H9 (cell line): ENCODE measurements at regions not wholly inside any gene's neighbourhood (a gene's known extent, or its start where the extent isn't known, plus 50 kb on each side); places are given as distances from the start of the nearest gene placed in this dataset.

ENCODE experiments used
- DNase-seq: peaks from one replicate; pipeline ENCODE4 v3.0.0-alpha.2; 2017
- H2AFZ ChIP-seq: one replicate; pipeline ENCODE4 v1.6.1; 2013; ENCODE audit warnings: mild to moderate bottlenecking, low read length, control low read depth, moderate library complexity
- H2AK5ac ChIP-seq: 2 replicates; pipeline ENCODE4 v1.6.1; 2013; ENCODE audit warnings: low read length, control low read depth, mixed read lengths; ENCODE audit not compliant: insufficient read length
- H2BK120ac ChIP-seq: one replicate; pipeline ENCODE4 v1.6.1; 2013; ENCODE audit warnings: low read depth, mild to moderate bottlenecking, low read length, control low read depth, inconsistent platforms; ENCODE audit not compliant: poor library complexity, severe bottlenecking
- H2BK12ac ChIP-seq: 2 replicates; pipeline ENCODE4 v1.6.1; 2013; ENCODE audit warnings: low read length, control low read depth, mixed read lengths, low read depth; ENCODE audit not compliant: insufficient read length
- H2BK15ac ChIP-seq: 2 replicates; pipeline ENCODE4 v1.6.1; 2013; ENCODE audit warnings: low read depth, low read length, control low read depth
- H2BK20ac ChIP-seq: one replicate; pipeline ENCODE4 v1.6.1; 2013; ENCODE audit warnings: low read depth, mild to moderate bottlenecking, low read length, control low read depth, inconsistent platforms; ENCODE audit not compliant: poor library complexity, severe bottlenecking
- H2BK5ac ChIP-seq: 2 replicates; pipeline ENCODE4 v1.6.1; 2013; ENCODE audit warnings: low read length, control low read depth, mixed read lengths; ENCODE audit not compliant: insufficient read length
- H3K14ac ChIP-seq: 2 replicates; pipeline ENCODE4 v1.6.1; 2013; ENCODE audit warnings: low read length, control low read depth; ENCODE audit not compliant: insufficient read depth
- H3K18ac ChIP-seq: 2 replicates; pipeline ENCODE4 v1.6.1; 2013; ENCODE audit warnings: low read depth, mild to moderate bottlenecking, mixed read lengths, low read length, control low read depth; ENCODE audit not compliant: insufficient read length
- H3K23ac ChIP-seq: 2 replicates; pipeline ENCODE4 v1.6.1; 2013; ENCODE audit warnings: low read length, control low read depth, mixed read lengths, low read depth; ENCODE audit not compliant: insufficient read length
- H3K23me2 ChIP-seq: 2 replicates; pipeline ENCODE4 v1.6.1; 2013; ENCODE audit warnings: low read depth, mild to moderate bottlenecking, mixed read lengths, low read length, control low read depth; ENCODE audit not compliant: insufficient read length, poor library complexity, severe bottlenecking
- H3K27ac ChIP-seq: 2 replicates; pipeline ENCODE4 v1.5.1; 2013; ENCODE audit warnings: low read length, control low read depth, mixed read lengths, low read depth; ENCODE audit not compliant: insufficient read length
- H3K27me3 ChIP-seq: 2 replicates; pipeline ENCODE4 v1.6.1; 2013; ENCODE audit warnings: low read length, control low read depth, inconsistent platforms; ENCODE audit not compliant: insufficient read depth
- H3K4ac ChIP-seq: 2 replicates; pipeline ENCODE4 v1.6.1; 2013; ENCODE audit warnings: low read depth, mild to moderate bottlenecking, control low read depth, inconsistent platforms, low read length, moderate library complexity
- H3K4me1 ChIP-seq: 2 replicates; pipeline ENCODE4 v1.6.1; 2013; ENCODE audit warnings: low read length, control low read depth, inconsistent platforms; ENCODE audit not compliant: insufficient read depth
- H3K4me2 ChIP-seq: 2 replicates; pipeline ENCODE4 v1.6.1; 2013; ENCODE audit warnings: low read length, control low read depth, mixed read lengths; ENCODE audit not compliant: insufficient read length, insufficient read depth
- H3K56ac ChIP-seq: 2 replicates; pipeline ENCODE4 v1.6.1; 2013; ENCODE audit warnings: low read depth, mild to moderate bottlenecking, mixed read lengths, low read length, control low read depth; ENCODE audit not compliant: insufficient read length
- H3K79me1 ChIP-seq: 2 replicates; pipeline ENCODE4 v1.6.1; 2013; ENCODE audit warnings: low read depth, mild to moderate bottlenecking, moderate library complexity, low read length, control low read depth, inconsistent platforms; ENCODE audit not compliant: insufficient read depth, poor library complexity, severe bottlenecking
- H3K79me2 ChIP-seq: 2 replicates; pipeline ENCODE4 v1.6.1; 2013; ENCODE audit warnings: low read length, control low read depth, inconsistent platforms; ENCODE audit not compliant: insufficient read depth
- H3K9ac ChIP-seq: 2 replicates; pipeline ENCODE4 v1.6.1; 2013; ENCODE audit warnings: low read length, control low read depth, mixed read lengths; ENCODE audit not compliant: insufficient read length; ENCODE audit errors: extremely low read depth
- H3K9me3 ChIP-seq: one replicate; pipeline ENCODE4 v1.6.1; 2013; ENCODE audit warnings: low read depth, low read length, inconsistent platforms; ENCODE audit not compliant: control insufficient read depth
- H3T11ph ChIP-seq: one replicate; pipeline ENCODE4 v1.6.1; 2013; ENCODE audit warnings: mild to moderate bottlenecking, low read length, control low read depth, inconsistent platforms
- H4K20me1 ChIP-seq: one replicate; pipeline ENCODE4 v1.6.1; 2013; ENCODE audit not compliant: control insufficient read depth, insufficient read length, insufficient read depth
- H4K5ac ChIP-seq: 2 replicates; pipeline ENCODE4 v1.6.1; 2013; ENCODE audit warnings: low read depth, mild to moderate bottlenecking, mixed read lengths, low read length, control low read depth; ENCODE audit not compliant: insufficient read length
- H4K8ac ChIP-seq: replicated peaks from 2 replicates; pipeline ENCODE4 v1.6.1; 2013; ENCODE audit warnings: low read length, control low read depth, mixed read lengths, low read depth; ENCODE audit not compliant: insufficient read length
- H4K91ac ChIP-seq: 2 replicates; pipeline ENCODE4 v1.6.1; 2013; ENCODE audit warnings: low read depth, mild to moderate bottlenecking, moderate library complexity, mixed read lengths, low read length, control low read depth; ENCODE audit not compliant: insufficient read length
- H3K27ac Mint-ChIP-seq, 3 experiments: 2 replicates in 2 of 3; 3 replicates in 1 of 3; pipeline ENCODE4 v1.8.0; 2020 to 2021; ENCODE audit warnings: mixed read lengths in 3 of 3, mild to moderate bottlenecking in 1 of 3, moderate library complexity in 1 of 3
- H3K27me3 Mint-ChIP-seq: 2 replicates; pipeline ENCODE4 v1.8.0; 2021; ENCODE audit warnings: low read depth, mild to moderate bottlenecking, moderate library complexity, mixed read lengths
- H3K36me3 Mint-ChIP-seq, 3 experiments: 2 replicates in 2 of 3; 3 replicates in 1 of 3; pipeline ENCODE4 v1.8.0; 2020 to 2021; ENCODE audit warnings: low read depth in 3 of 3, mixed read lengths in 3 of 3; ENCODE audit not compliant: insufficient read depth in 1 of 3
- H3K4me1 Mint-ChIP-seq, 2 experiments: 2 replicates each; pipeline ENCODE4 v1.8.0; 2020; ENCODE audit warnings: mixed read lengths in 2 of 2
- H3K4me3 Mint-ChIP-seq, 2 experiments: 2 replicates in 1 of 2; 3 replicates in 1 of 2; pipeline ENCODE4 v1.8.0; 2020 to 2021; ENCODE audit warnings: mild to moderate bottlenecking in 2 of 2, mixed read lengths in 2 of 2, moderate library complexity in 1 of 2
- H3K9me3 Mint-ChIP-seq, 2 experiments: 2 replicates in 1 of 2; 3 replicates in 1 of 2; pipeline ENCODE4 v1.8.0; 2020; ENCODE audit warnings: mild to moderate bottlenecking in 2 of 2, mixed read lengths in 2 of 2, moderate library complexity in 1 of 2
- WGBS: extraction: QIAGEN DNeasy Blood & Tissue Kit; methylation state at CpG from one replicate; pipeline ENCODE4 v1.1.7; 2013; ENCODE audit warnings: missing lambda C conversion rate, low lambda C conversion rate, mixed read lengths; ENCODE audit not compliant: insufficient read length; ENCODE audit errors: extremely low coverage; 5-methylcytosine and 5-hydroxymethylcytosine counted together
- TF ChIP-seq, protein P1 (sequence below): fragments of 200-600 bp; sonication (generic); conservative IDR thresholded peaks from 3 replicates; pipeline ENCODE4 v1.8.0; 2021; ENCODE audit warnings: antibody characterized with exemption, mild to moderate bottlenecking

DNA sequence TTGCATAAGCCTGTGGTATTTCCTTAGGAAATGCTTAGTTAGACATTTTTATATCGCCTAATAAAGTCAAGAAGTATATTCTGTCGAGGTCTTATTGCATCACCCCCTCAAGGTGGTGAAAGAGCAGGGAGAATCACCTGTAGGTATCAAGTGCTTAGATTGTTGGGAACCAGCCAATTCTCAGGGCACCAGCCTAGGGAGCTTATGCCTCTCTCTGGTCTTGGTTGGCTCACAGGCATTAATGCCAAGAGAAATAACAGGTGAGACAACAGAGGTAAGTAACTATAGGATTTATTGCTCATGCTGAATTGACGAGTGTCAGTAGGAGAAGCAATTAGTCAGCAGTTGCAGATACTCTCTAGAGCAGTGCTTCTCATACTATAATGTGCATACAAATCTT, 663.3 kb upstream of the ZNF804A start:
- no peak overlapping the region for H3K23ac ChIP-seq
- no peak overlapping the region for H2AK5ac ChIP-seq
- no CpG with 5 or more reads among the region's 3 CpGs for WGBS
- Mint-ChIP-seq H3K27ac (no peak overlapping the region), H3K9me3 (peaks cover 0 to 3% of the 10 kb centered on the region in 2 experiments; a peak in 1 of 5 replicates), H3K4me1 (no peaks in the 10 kb centered on the region), H3K27me3 (no peaks in the 10 kb centered on the region), H3K4me3 (no peak overlapping the region), H3K36me3 (no peaks in the 10 kb centered on the region; a peak in 1 of 7 replicates)
- no peaks in the 10 kb centered on the region for H3K79me1 ChIP-seq
- no peak overlapping the region for H2BK20ac ChIP-seq
- DNase-seq = no peak
- H4K5ac ChIP-seq = no peak overlapping the region
- no peak overlapping the region for H2BK15ac ChIP-seq
- no peak overlapping the region for H3K18ac ChIP-seq
- H4K91ac ChIP-seq = no peak overlapping the region
- no peaks in the 10 kb centered on the region for H3K27me3 ChIP-seq
- H3K56ac ChIP-seq = no peak overlapping the region
- H3K27ac ChIP-seq = no peak overlapping the region
- H2BK120ac ChIP-seq = no peak overlapping the region
- H3K4me2 ChIP-seq = no peak overlapping the region
- H3T11ph ChIP-seq = no peak overlapping the region
- H4K8ac ChIP-seq = no peak overlapping the region
- TF ChIP-seq, protein P1, sequence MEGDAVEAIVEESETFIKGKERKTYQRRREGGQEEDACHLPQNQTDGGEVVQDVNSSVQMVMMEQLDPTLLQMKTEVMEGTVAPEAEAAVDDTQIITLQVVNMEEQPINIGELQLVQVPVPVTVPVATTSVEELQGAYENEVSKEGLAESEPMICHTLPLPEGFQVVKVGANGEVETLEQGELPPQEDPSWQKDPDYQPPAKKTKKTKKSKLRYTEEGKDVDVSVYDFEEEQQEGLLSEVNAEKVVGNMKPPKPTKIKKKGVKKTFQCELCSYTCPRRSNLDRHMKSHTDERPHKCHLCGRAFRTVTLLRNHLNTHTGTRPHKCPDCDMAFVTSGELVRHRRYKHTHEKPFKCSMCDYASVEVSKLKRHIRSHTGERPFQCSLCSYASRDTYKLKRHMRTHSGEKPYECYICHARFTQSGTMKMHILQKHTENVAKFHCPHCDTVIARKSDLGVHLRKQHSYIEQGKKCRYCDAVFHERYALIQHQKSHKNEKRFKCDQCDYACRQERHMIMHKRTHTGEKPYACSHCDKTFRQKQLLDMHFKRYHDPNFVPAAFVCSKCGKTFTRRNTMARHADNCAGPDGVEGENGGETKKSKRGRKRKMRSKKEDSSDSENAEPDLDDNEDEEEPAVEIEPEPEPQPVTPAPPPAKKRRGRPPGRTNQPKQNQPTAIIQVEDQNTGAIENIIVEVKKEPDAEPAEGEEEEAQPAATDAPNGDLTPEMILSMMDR = no peak
- no peak overlapping the region for H2BK5ac ChIP-seq
- H3K4me1 ChIP-seq = no peaks in the 10 kb centered on the region
- H3K79me2 ChIP-seq = no peaks in the 10 kb centered on the region
- H2BK12ac ChIP-seq = no peak overlapping the region
- no peaks in the 10 kb centered on the region for H3K9me3 ChIP-seq
- H3K23me2 ChIP-seq = no peaks in the 10 kb centered on the region
- no peak overlapping the region for H3K9ac ChIP-seq
- no peak overlapping the region for H3K4ac ChIP-seq
- no peak overlapping the region for H2AFZ ChIP-seq
- H3K14ac ChIP-seq = no peak overlapping the region
- no peaks in the 10 kb centered on the region for H4K20me1 ChIP-seq
